HEK293 (cell line): ENCODE measurements at regions not wholly inside any gene's neighbourhood (a gene's known extent, or its start where the extent isn't known, plus 50 kb on each side); places are given as distances from the start of the nearest gene placed in this dataset.

ENCODE experiments used
- CTCF ChIA-PET: fragments of 350-600 bp; formaldehyde crosslinking; extraction: SDS; loops from one replicate; lab custom pipeline; 2021; ENCODE audit warnings: antibody characterized with exemption; lab: Yijun Ruan, JAX
- POLR2A ChIA-PET: fragments of 300-600 bp; formaldehyde crosslinking; extraction: SDS; loops from one replicate; lab custom pipeline; 2020; ENCODE audit warnings: antibody characterized with exemption, inconsistent platforms; lab: Yijun Ruan, JAX
- H3K27ac ChIP-seq: fragments of 200-500 bp; sonication (Bioruptor generic); 2 replicates; pipeline ENCODE4 v1.5.1; 2014; ENCODE audit warnings: low read depth, low read length, control low read depth, inconsistent platforms; ENCODE audit errors: extremely low read depth
- H3K36me3 ChIP-seq, 2 experiments: fragments of 200-500 bp in 1 of 2; sonication (Bioruptor generic) in 1 of 2; 1 replicate in 1 of 2; 2 replicates in 1 of 2; pipeline ENCODE4 v1.5.1; 2014 to 2017; ENCODE audit warnings: inconsistent platforms in 2 of 2, low read length in 2 of 2; ENCODE audit not compliant: control insufficient read depth in 2 of 2, insufficient read depth in 1 of 2
- H3K4me1 ChIP-seq: fragments of 200-500 bp; sonication (Bioruptor generic); 2 replicates; pipeline ENCODE4 v1.5.1; 2014; ENCODE audit warnings: mild to moderate bottlenecking, low read length, inconsistent platforms; ENCODE audit not compliant: control insufficient read depth, insufficient read depth
- H3K4me3 ChIP-seq: 2 replicates; pipeline ENCODE4 v1.5.1; 2011; ENCODE audit warnings: low read depth, mild to moderate bottlenecking, control low read depth, low read length, moderate library complexity
- H3K9me3 ChIP-seq: fragments of 200-500 bp; sonication (Bioruptor generic); 2 replicates; pipeline ENCODE4 v1.5.1; 2014; ENCODE audit warnings: low read depth, low read length, inconsistent platforms; ENCODE audit not compliant: control insufficient read depth, insufficient read depth
- KLF9 ChIP-seq: fragments of 450-650 bp; formaldehyde crosslinking; IDR thresholded peaks from 2 replicates; pipeline ENCODE4 v1.5.1; 2016; ENCODE audit warnings: missing biosample characterization, missing genetic modification characterization, low read depth
- MEIS1 ChIP-seq: sonication (generic); formaldehyde crosslinking; IDR thresholded peaks from 2 replicates; pipeline ENCODE4 v1.8.1; 2022; ENCODE audit warnings: missing genetic modification reagents, mild to moderate bottlenecking, borderline replicate concordance
- YY1 ChIP-seq: fragments of 450-650 bp; formaldehyde crosslinking; IDR thresholded peaks from 2 replicates; pipeline ENCODE4 v1.5.1; 2018; ENCODE audit warnings: missing biosample characterization, missing genetic modification characterization
- ZBTB20 ChIP-seq: fragments of 450-650 bp; formaldehyde crosslinking; IDR thresholded peaks from 2 replicates; pipeline ENCODE4 v1.5.1; 2016; ENCODE audit warnings: missing biosample characterization, missing genetic modification characterization
- ZBTB21 ChIP-seq: fragments of 450-650 bp; formaldehyde crosslinking; IDR thresholded peaks from 2 replicates; pipeline ENCODE4 v1.5.1; 2017; ENCODE audit warnings: missing biosample characterization, missing genetic modification characterization
- ZFP3 ChIP-seq: fragments of 450-650 bp; formaldehyde crosslinking; IDR thresholded peaks from 2 replicates; pipeline ENCODE4 v1.5.1; 2016; ENCODE audit warnings: low read depth, missing biosample characterization, missing genetic modification characterization
- ZNF121 ChIP-seq: fragments of 450-650 bp; formaldehyde crosslinking; IDR thresholded peaks from 2 replicates; pipeline ENCODE4 v1.5.1; 2016; ENCODE audit warnings: missing biosample characterization, missing genetic modification characterization
- ZNF155 ChIP-seq: fragments of 450-650 bp; formaldehyde crosslinking; IDR thresholded peaks from 2 replicates; pipeline ENCODE4 v1.5.1; 2016; ENCODE audit warnings: missing biosample characterization, missing genetic modification characterization
- ZNF2 ChIP-seq: fragments of 450-650 bp; formaldehyde crosslinking; IDR thresholded peaks from 2 replicates; pipeline ENCODE4 v1.5.1; 2016; ENCODE audit warnings: missing biosample characterization, missing genetic modification characterization
- ZNF555 ChIP-seq: fragments of 450-650 bp; formaldehyde crosslinking; conservative IDR thresholded peaks from 2 replicates; pipeline ENCODE4 v1.5.1; 2017; ENCODE audit warnings: missing biosample characterization, mild to moderate bottlenecking, missing genetic modification characterization, inconsistent platforms
- ZNF654 ChIP-seq: fragments of 450-650 bp; formaldehyde crosslinking; IDR thresholded peaks from 2 replicates; pipeline ENCODE4 v1.5.1; 2016; ENCODE audit warnings: low read depth, missing biosample characterization, missing genetic modification characterization
- ZNF777 ChIP-seq: fragments of 450-650 bp; formaldehyde crosslinking; IDR thresholded peaks from 2 replicates; pipeline ENCODE4 v1.5.1; 2017; ENCODE audit warnings: missing biosample characterization, missing genetic modification characterization, borderline replicate concordance
- TF ChIP-seq, protein P1 (sequence below): fragments of 450-650 bp; IDR thresholded peaks from 2 replicates; pipeline ENCODE4 v1.5.1; 2018; ENCODE audit warnings: missing biosample characterization, mild to moderate bottlenecking, missing genetic modification characterization
- TF ChIP-seq, protein P2 (sequence below): fragments of 450-650 bp; formaldehyde crosslinking; IDR thresholded peaks from 2 replicates; pipeline ENCODE4 v1.5.1; 2016; ENCODE audit warnings: missing biosample characterization, missing genetic modification characterization
- TF ChIP-seq, protein P3 (sequence below): fragments of 450-650 bp; formaldehyde crosslinking; IDR thresholded peaks from 2 replicates; pipeline ENCODE4 v1.5.1; 2016; ENCODE audit warnings: missing biosample characterization, missing genetic modification characterization

GRCh38 chr3:3509665-3510064, 289.6 kb upstream of the LRRN1 start:
- H3K27ac ChIP-seq = no peak overlapping the region
- POLR2A ChIA-PET = no interaction called here
- no peak overlapping the region for H3K4me3 ChIP-seq
- CTCF ChIA-PET = no interaction called here
- no peaks in the 10 kb centered on the region for H3K9me3 ChIP-seq
- H3K36me3 ChIP-seq = no peaks in the 10 kb centered on the region
- TF ChIP-seq, protein P1, sequence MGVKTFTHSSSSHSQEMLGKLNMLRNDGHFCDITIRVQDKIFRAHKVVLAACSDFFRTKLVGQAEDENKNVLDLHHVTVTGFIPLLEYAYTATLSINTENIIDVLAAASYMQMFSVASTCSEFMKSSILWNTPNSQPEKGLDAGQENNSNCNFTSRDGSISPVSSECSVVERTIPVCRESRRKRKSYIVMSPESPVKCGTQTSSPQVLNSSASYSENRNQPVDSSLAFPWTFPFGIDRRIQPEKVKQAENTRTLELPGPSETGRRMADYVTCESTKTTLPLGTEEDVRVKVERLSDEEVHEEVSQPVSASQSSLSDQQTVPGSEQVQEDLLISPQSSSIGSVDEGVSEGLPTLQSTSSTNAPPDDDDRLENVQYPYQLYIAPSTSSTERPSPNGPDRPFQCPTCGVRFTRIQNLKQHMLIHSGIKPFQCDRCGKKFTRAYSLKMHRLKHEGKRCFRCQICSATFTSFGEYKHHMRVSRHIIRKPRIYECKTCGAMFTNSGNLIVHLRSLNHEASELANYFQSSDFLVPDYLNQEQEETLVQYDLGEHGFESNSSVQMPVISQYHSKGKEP (tag by site-specific recombination) = no peak
- TF ChIP-seq ZNF155 (tag by site-specific recombination) (no peak), ZBTB20 (tag by site-specific recombination) (no peak), ZNF2 (no peak), ZNF777 (tag by site-specific recombination) (no peak)
- H3K4me1 ChIP-seq = no peaks in the 10 kb centered on the region

- no peaks in the 10 kb centered on the region for H3K4me1 ChIP-seq
- POLR2A ChIA-PET = no interaction called here
- CTCF ChIA-PET = no interaction called here
- H3K9me3 ChIP-seq = no peaks in the 10 kb centered on the region
- H3K36me3 ChIP-seq = no peaks in the 10 kb centered on the region
- no peak overlapping the region for H3K4me3 ChIP-seq
- TF ChIP-seq ZNF121 (tag by site-specific recombination) (no peak), ZNF654 (no peak), ZFP3 (tag by site-specific recombination) (no peak), MEIS1 (CRISPR knock-in tag) (no peak), ZNF555 (tag by site-specific recombination) (no peak), KLF9 (tag by site-specific recombination) (no peak), YY1 (tag by site-specific recombination) (no peak), ZBTB21 (tag by site-specific recombination) (no peak)
- TF ChIP-seq, protein P2, sequence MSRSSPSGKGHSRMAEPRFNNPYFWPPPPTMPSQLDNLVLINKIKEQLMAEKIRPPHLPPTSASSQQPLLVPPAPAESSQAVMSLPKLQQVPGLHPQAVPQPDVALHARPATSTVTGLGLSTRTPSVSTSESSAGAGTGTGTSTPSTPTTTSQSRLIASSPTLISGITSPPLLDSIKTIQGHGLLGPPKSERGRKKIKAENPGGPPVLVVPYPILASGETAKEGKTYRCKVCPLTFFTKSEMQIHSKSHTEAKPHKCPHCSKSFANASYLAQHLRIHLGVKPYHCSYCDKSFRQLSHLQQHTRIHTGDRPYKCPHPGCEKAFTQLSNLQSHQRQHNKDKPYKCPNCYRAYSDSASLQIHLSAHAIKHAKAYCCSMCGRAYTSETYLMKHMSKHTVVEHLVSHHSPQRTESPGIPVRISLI (tag by site-specific recombination) = no peak
- TF ChIP-seq, protein P1 (tag by site-specific recombination) = no peak
- TF ChIP-seq, protein P3, sequence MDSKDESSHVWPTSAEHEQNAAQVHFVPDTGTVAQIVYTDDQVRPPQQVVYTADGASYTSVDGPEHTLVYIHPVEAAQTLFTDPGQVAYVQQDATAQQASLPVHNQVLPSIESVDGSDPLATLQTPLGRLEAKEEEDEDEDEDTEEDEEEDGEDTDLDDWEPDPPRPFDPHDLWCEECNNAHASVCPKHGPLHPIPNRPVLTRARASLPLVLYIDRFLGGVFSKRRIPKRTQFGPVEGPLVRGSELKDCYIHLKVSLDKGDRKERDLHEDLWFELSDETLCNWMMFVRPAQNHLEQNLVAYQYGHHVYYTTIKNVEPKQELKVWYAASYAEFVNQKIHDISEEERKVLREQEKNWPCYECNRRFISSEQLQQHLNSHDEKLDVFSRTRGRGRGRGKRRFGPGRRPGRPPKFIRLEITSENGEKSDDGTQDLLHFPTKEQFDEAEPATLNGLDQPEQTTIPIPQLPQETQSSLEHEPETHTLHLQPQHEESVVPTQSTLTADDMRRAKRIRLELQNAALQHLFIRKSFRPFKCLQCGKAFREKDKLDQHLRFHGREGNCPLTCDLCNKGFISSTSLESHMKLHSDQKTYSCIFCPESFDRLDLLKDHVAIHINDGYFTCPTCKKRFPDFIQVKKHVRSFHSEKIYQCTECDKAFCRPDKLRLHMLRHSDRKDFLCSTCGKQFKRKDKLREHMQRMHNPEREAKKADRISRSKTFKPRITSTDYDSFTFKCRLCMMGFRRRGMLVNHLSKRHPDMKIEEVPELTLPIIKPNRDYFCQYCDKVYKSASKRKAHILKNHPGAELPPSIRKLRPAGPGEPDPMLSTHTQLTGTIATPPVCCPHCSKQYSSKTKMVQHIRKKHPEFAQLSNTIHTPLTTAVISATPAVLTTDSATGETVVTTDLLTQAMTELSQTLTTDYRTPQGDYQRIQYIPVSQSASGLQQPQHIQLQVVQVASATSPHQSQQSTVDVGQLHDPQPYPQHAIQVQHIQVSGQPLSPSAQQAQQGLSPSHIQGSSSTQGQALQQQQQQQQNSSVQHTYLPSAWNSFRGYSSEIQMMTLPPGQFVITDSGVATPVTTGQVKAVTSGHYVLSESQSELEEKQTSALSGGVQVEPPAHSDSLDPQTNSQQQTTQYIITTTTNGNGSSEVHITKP = no peak
- H3K27ac ChIP-seq = no peak overlapping the region
Measured at GRCh38 chr3:3504686-3505085, 294.5 kb upstream of the LRRN1 start.
